IPS DF 6.9 (cell line): ENCODE measurements at regions not wholly inside any gene's neighbourhood (a gene's known extent, or its start where the extent isn't known, plus 50 kb on each side); places are given as distances from the start of the nearest gene placed in this dataset.
"Not testable (repeated sequence)": the region's sequence is repeated elsewhere in the genome, so short reads cannot be mapped to it uniquely, and the experiment has no call there.

Experiments
- DNase-seq: peaks from one replicate; pipeline ENCODE4 v3.0.0-alpha.2; 2013; ENCODE audit warnings: low read depth, low spot score
- H3K27ac ChIP-seq: one replicate; pipeline ENCODE4 v1.5.1; 2013; ENCODE audit warnings: low read length, control low read depth
- H3K27me3 ChIP-seq: 2 replicates; pipeline ENCODE4 v1.6.1; 2013; ENCODE audit warnings: mild to moderate bottlenecking, low read length; ENCODE audit not compliant: control insufficient read depth, insufficient read depth
- H3K36me3 ChIP-seq: 2 replicates; pipeline ENCODE4 v1.6.1; 2013; ENCODE audit warnings: low read length; ENCODE audit not compliant: control insufficient read depth, insufficient read depth
- H3K4me1 ChIP-seq: 2 replicates; pipeline ENCODE4 v1.6.1; 2013; ENCODE audit warnings: low read length; ENCODE audit not compliant: control insufficient read depth, insufficient read depth
- H3K4me3 ChIP-seq: 2 replicates; pipeline ENCODE4 v1.5.1; 2013; ENCODE audit warnings: mild to moderate bottlenecking, low read length
- H3K9me3 ChIP-seq: 2 replicates; pipeline ENCODE4 v1.6.1; 2013; ENCODE audit warnings: low read length, inconsistent platforms; ENCODE audit not compliant: control insufficient read depth, insufficient read depth
- WGBS: extraction: QIAGEN DNeasy Blood & Tissue Kit; methylation state at CpG from one replicate; pipeline ENCODE4 v1.1.7; 2013; ENCODE audit warnings: mixed read lengths, missing lambda C conversion rate; ENCODE audit not compliant: insufficient read length, insufficient coverage; 5-methylcytosine and 5-hydroxymethylcytosine counted together

DNA sequence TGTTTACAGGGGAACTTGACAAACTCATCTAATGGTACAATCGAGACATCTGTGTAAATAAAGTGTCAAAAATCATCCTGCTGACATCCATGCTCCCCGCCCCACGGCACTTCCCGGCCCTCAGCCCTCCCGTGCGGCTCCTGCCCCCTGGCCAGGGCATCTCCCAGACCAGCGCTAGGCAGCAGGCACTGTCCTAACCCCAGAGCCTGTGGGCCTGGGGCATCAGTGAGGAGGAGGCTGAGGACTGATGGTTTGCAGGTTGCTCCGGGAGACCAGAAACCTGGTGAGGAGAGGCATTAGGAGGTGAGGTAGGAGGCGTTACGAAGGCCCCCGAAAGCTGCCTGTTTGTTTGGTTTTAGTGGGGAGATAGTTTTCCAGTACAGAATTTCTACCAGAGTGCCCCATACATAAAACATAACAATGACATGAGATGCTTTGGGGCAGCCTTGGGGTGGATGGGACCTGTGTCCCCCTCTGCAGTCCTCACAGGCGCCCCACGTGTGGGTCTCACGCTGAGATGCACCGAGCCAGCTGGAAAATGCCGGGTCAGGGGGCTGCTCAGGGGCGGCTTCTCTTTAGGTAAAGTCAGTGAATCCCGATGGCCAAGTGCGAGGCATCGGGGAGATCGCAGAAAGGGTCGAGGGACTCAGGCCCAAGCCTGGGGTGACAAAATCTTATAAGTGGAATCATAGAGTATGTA, 114.2 kb downstream of the RTP5 start:
- H3K4me3 ChIP-seq, result no peak overlapping the region; the same call in 1 of the 2 replicates
- no peak overlapping the region for H3K27ac ChIP-seq
- no peak for DNase-seq
- no peaks in the 10 kb centered on the region; the same call in none of the 2 replicates for H3K9me3 ChIP-seq
- no peaks in the 10 kb centered on the region for H3K4me1 ChIP-seq
- no CpG with 5 or more reads among the region's 22 CpGs for WGBS
- H3K27me3 ChIP-seq, result no peaks in the 10 kb centered on the region
- no peaks in the 10 kb centered on the region; the same call in 1 of the 2 replicates for H3K36me3 ChIP-seq

- WGBS, result no CpG with 5 or more reads among the region's 12 CpGs
- Histone ChIP-seq H3K27me3 (no peaks in the 10 kb centered on the region), H3K4me1 (no peaks in the 10 kb centered on the region), H3K4me3 (no peak overlapping the region), H3K36me3 (no peaks in the 10 kb centered on the region; the same call in 1 of the 2 replicates), H3K9me3 (peaks cover 3% of the 10 kb centered on the region), H3K27ac (no peak overlapping the region)
- no peak for DNase-seq
Observed at GRCh38 chr2:241984271-241984655, 114.7 kb downstream of the RTP5 start.

DNA sequence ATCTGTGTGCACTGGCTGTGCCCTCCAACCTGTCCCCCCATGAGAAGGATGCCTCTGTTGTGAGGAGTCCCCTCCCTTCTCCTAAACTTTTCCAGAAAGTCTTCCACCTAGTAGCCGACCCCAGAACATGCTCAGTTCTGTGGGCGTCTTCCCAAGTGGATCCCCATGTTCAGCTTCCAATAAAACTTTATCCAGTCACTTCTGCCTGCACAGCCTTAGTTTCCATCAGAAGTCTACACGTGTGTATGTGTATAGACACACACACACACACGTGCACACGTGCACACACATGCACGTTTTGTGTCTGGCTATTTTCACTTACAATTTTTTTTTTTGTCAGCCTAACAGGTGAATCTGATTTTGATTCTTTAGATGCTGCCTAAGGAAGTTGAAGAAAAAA, 115.1 kb downstream of the RTP5 start:
- Histone ChIP-seq H3K27me3 (no peaks in the 10 kb centered on the region), H3K36me3 (no peaks in the 10 kb centered on the region; the same call in 1 of the 2 replicates)
- WGBS, result no CpG with 5 or more reads among the region's 6 CpGs

GRCh38 chr2:241985161-241985985, 115.8 kb downstream of the RTP5 start:
- not testable (repeated sequence) for H3K36me3 ChIP-seq, H3K4me1 ChIP-seq, H3K9me3 ChIP-seq, H3K27me3 ChIP-seq, DNase-seq, H3K4me3 ChIP-seq, H3K27ac ChIP-seq
- WGBS, result no CpG with 5 or more reads among the region's 46 CpGs

More for the DNA sequence above, 115.1 kb downstream of the RTP5 start:
- Histone ChIP-seq H3K9me3 (peaks cover 3% of the 10 kb centered on the region), H3K4me1 (no peaks in the 10 kb centered on the region), H3K27ac (no peak overlapping the region), H3K4me3 (no peak overlapping the region)
- no peak for DNase-seq

- Histone ChIP-seq H3K4me1 (no peaks in the 10 kb centered on the region), H3K27me3 (no peaks in the 10 kb centered on the region), H3K4me3 (no peak overlapping the region), H3K27ac (no peak overlapping the region), H3K36me3 (no peaks in the 10 kb centered on the region; the same call in 1 of the 2 replicates), H3K9me3 (peaks cover 3% of the 10 kb centered on the region)
- DNase-seq, result no peak
- no CpG with 5 or more reads among the region's 5 CpGs for WGBS
Observed at GRCh38 chr2:241985986-241986329, 116.4 kb downstream of the RTP5 start.

DNA sequence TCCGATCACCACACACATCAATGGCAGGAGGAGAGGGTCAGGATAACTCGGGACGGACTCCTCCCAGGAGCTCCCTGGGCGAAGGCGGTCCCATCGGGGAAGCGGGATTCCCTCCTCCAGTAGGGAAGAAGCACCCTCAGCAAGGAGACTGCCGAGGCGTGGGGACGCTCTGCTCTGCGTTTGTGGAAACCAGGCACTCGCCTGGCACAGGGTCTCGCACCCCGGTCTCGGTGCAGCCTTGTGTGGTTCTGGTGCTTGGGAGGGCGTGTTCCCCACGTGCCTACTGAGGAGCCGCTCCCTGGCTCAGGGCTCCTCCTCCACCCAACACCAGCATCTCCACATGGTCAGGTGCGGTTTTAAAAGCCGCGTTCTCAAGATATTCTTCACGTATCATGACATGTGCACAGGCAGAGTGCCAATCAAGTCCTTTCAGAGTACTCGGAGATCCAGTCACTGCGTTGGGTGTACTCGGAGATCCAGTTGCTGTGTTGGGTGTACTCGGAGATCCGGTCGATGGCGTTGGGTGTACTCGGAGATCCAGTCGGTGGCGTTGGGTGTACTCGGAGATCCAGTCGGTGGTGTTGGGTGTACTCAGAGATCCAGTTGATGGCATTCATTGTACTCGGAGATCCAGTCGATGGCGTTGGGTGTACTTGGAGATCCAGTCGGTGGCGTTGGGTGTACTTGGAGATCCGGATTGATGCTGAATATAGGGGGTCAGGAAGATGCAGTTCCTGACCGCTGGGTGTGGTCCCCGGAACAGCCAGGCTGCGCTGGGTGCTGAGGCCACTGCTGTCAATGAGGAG, 117.5 kb downstream of the RTP5 start:
- no peak overlapping the region for H3K4me3 ChIP-seq
- WGBS, result no CpG with 5 or more reads among the region's 43 CpGs
- no peaks in the 10 kb centered on the region for H3K27me3 ChIP-seq
- H3K9me3 ChIP-seq, result peaks cover 5% of the 10 kb centered on the region
- no peak overlapping the region for H3K27ac ChIP-seq
- H3K4me1 ChIP-seq, result no peaks in the 10 kb centered on the region
- peaks cover 2% of the 10 kb centered on the region; the same call in 1 of the 2 replicates for H3K36me3 ChIP-seq
- no peak for DNase-seq

DNA sequence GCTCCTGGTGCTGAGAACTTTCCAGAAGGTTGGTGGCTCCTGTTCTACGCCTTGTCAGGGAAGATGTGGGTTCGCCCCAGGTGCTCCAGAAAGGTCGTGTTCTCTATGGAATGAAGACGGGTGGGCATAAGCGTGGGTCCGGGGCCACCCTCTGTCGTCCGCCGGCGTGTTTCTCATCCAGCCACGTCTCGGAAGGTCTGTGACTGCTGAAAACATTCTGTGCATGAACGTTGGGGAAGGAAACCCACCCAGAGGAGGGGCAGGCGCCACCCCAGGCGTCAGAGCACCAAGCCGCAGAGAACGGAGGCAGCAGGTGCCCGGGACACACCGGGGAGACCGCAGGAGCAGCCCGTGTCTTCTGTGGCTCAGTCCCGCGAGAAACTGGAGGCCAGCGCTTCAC, 118.2 kb downstream of the RTP5 start:
- DNase-seq, result no peak
- peaks cover 2% of the 10 kb centered on the region; the same call in 1 of the 2 replicates for H3K36me3 ChIP-seq
- peaks cover 5% of the 10 kb centered on the region for H3K9me3 ChIP-seq
- H3K27ac ChIP-seq, result no peak overlapping the region
- no peaks in the 10 kb centered on the region for H3K4me1 ChIP-seq
- H3K27me3 ChIP-seq, result no peaks in the 10 kb centered on the region
- no CpG with 5 or more reads among the region's 24 CpGs for WGBS
- H3K4me3 ChIP-seq, result no peak overlapping the region

GRCh38 chr2:241988146-241988545, 118.6 kb downstream of the RTP5 start:
- DNase-seq, result no peak
- Histone ChIP-seq H3K36me3 (peaks cover 2% of the 10 kb centered on the region; the same call in 1 of the 2 replicates), H3K4me3 (no peak overlapping the region), H3K9me3 (peaks cover 5% of the 10 kb centered on the region), H3K4me1 (no peaks in the 10 kb centered on the region), H3K27me3 (no peaks in the 10 kb centered on the region), H3K27ac (no peak overlapping the region)
- WGBS, result no CpG with 5 or more reads among the region's 11 CpGs

GRCh38 chr2:241989074-241989473, 119.5 kb downstream of the RTP5 start:
- H3K27me3 ChIP-seq, result no peaks in the 10 kb centered on the region
- DNase-seq, result no peak
- H3K4me3 ChIP-seq, result no peak overlapping the region
- no CpG with 5 or more reads among the region's 7 CpGs for WGBS
- H3K36me3 ChIP-seq, result peaks cover 2% of the 10 kb centered on the region; the same call in 1 of the 2 replicates
- H3K9me3 ChIP-seq, result peaks cover 5% of the 10 kb centered on the region
- H3K27ac ChIP-seq, result no peak overlapping the region
- H3K4me1 ChIP-seq, result no peaks in the 10 kb centered on the region

GRCh38 chr2:241990466-241990865, 120.9 kb downstream of the RTP5 start:
- WGBS, result no CpG with 5 or more reads among the region's 2 CpGs
- H3K27me3 ChIP-seq, result no peaks in the 10 kb centered on the region
- H3K9me3 ChIP-seq, result peaks cover 5% of the 10 kb centered on the region

More at GRCh38 chr2:241990466-241990865, 120.9 kb downstream of the RTP5 start:
- H3K36me3 ChIP-seq, result peaks cover 2% of the 10 kb centered on the region
- no peak for DNase-seq
- no peaks in the 10 kb centered on the region for H3K4me1 ChIP-seq
- H3K27ac ChIP-seq, result no peak overlapping the region
- no peak overlapping the region for H3K4me3 ChIP-seq
